Sciatic nerve (tissue), 2 donors: ENCODE measurements at regions not wholly inside any gene's neighbourhood (a gene's known extent, or its start where the extent isn't known, plus 50 kb on each side); places are given as distances from the start of the nearest gene placed in this dataset.

Experiments used
- ATAC-seq: fragments of 200-7000 bp; cut with Tn5 transposase; one replicate; pipeline ENCODE4 v1.9.1; 2020; ENCODE audit warnings: mild to moderate bottlenecking, moderate library complexity
- DNase-seq: peaks from one replicate; pipeline ENCODE4 v3.0.0-alpha.2; 2020; ENCODE audit warnings: low spot score
- intact Hi-C: fragments of 100-400 bp; cut with DNase I; formaldehyde crosslinking; loops from one replicate; pipeline ENCODE4 v1.14.2; 2022
- donor health status: DM: no; HTN: no; CAD: no.
- donor health status: DM: no; HTN: no; CAD: no.

DNA sequence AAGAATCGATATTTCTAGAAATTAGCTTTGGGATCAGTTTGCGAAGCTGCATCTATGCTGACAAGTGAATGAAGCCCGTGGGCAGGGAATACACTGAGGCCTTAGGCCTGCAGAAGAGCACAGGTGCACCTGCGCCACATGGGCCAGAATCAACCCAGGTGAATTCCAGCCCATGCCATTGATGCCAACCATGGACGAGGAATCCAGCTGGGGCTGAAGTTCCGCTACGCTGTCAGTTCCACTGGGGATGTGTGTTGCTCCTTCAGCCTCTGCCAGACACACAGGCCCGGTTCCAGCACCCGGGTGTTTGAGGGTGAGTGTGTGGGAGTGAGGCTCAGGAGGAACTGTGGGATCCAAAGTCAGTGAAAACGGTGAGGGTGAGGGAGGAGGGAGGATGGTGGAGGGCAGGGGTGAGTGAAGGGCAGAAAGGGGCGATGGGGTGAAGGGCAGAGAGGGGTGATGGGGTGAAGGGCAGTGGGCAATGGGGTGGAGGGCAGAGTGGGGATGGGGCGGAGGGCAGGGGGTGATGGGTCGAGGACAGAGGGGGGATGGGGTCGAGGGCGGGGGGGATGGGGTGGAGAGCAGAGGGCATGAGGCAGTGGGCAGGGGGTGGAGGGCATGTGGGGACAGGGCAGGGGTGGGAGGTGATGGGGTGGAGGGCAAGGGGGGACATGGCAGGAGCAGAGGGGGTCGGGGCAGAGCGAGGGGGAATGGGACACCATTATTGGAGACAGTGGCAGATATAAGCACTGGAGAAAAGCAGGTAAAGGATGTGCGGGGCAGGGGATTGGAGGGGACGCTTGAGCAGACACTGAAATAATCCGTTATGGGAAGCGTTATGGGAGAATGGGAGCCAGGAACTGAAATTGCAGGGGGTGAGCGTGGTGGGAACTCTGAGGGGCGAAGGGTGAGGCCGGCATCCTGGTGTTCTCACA is 931.6 kb downstream of the BRD1 start:
- intact Hi-C loops: no loop called here
- DNase-seq (peak; percentile 48), ATAC-seq (no peak)

DNA sequence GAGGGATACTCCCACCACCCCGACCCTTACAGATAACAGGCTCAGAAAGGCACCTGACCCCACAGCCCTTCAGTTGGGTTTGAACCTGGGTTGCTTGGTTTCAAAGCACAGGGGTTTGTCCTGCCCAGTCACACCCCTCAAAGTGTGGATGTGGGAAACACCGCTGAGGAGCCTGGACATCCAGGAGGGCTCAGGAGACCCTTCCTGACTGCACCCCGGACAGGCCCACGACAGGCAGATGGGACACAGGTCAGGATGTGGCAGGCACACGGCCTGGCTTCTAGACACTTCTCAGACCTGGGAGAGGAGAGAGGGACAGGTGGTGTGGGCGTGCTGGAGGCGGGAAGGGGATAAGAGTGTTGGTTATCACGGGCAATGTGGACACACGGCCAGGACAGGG is 932.3 kb downstream of the BRD1 start:
- DNase-seq (peak; percentile 41), ATAC-seq (no peak)
- intact Hi-C loops: no loop called here

DNA sequence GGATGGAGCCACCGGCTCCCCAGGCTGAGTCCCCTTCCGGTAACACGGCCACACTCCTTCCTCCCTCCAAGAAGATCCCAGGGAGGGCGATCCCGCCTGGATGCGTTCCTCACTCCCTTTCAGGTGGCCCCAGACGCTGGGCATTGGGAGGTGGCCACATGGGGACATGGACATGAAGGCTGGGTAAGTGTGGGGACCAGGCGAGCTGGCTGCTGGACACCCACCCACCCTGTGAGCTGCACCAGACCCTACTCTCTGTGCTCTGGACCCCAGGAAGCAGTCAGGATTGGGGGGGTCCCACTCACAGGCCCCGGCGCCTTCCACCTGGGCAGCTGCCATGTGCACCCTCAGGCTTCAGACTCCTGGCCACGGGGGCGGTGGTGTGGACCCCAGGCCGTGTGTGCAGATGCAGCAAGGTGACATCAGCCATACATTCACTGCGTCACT is 932.8 kb downstream of the BRD1 start:
- intact Hi-C loops: no loop called here
- DNase-seq: peak; percentile 54

DNA sequence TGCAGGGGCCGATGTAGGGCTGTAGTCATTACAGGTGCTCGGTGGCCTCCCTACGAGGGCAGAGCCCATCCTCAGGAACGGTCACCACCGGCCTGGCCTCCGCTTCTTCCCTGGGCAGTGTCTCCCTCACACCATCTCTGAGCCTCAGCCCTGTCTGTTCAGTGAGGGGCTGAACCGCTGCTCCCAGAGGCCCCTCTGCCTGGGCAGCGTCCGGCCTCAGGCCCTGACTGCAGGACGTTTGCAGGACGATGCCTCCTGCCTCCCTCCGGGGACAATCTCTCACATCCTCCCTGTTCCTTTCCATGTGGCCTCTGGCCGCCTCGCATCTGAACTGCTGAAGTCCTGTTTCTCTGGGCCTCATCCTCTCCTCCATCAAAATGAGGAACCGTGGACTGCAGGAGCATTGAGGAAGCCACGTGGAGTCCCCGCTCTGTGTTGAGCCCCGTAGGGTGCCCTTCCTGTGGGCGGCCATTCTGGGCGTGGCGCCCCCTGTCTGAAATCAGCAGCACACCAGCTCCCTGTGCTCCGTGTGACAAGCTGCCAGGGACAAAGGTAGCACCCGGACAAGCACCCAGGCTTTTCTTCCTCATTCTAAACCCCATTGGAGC is 933.5 kb downstream of the BRD1 start:
- peak; percentile 53 for DNase-seq
- no peak for ATAC-seq
- intact Hi-C loops: no loop called here

More for the DNA sequence above, 932.8 kb downstream of the BRD1 start:
- ATAC-seq: no peak

DNA sequence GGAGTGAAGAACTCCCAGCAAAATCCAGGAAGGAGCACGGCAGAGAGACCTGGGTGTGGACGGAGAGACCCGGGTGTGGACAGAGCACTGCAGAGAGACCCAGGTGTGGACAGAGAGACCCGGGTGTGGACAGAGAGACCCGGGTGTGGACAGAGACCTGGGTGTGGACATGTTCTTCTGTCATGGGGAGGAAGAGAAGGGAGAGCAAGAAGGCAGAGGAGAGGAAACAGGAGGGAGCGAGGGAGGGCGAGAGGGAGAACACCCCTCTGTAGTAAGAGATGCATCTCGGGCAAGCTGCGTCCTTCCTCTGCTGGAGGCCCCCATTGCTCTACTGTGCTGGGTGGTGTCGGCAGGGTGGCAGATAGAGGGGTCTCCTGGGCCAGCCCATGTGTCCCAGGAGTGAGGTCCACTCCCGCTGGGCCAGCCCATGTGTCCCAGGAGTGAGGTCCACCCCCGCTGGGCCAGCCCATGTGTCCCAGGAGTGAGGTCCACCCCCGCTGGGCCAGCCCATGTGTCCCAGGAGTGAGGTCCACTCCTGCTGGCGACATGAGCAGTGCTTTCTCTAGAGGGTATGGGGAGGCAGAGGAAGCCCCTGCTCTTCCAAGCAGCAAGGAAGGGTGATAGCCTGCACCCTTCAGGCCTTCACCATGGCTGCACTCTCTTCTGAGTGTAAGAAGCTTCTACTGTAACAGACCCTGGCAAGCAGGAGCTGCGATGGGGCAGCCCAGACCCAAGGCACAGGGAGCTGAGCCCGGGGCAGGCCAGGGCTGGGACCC is 934.2 kb downstream of the BRD1 start:
- ATAC-seq: no peak
- intact Hi-C loops: no loop called here
- DNase-seq: no peak

DNA sequence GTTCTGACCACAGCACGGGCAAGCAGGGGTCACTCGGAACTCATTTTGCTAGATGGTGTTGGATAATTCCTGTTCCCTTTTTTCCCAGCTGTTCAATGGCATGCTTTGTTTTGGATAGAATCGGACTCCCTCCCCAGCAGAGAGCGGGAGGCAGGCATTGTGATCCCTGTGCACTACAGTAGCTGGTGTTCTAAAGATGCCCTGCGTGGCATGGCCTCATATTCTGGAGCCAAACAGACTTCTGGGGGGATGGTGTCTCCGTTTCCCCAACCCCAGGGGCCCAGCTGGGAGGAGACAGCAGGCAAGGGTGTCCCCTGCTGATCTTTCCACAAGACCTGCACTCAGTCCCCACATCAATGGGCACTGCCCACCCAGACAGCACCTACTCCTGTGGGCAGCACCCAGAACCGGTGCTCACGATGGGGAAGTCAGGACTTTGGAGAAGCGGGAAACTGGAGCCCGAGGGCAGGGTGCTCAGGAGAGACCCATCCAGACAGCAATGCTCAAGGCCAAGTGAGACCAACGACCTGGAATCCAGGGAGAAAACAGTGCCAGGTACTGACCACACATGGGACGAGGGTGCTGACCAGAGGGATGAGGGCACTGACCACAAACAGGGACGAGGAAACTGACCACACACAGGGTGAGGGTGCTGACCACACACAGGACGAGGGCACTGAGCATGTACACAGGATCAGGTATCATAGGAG is 934.9 kb downstream of the BRD1 start:
- DNase-seq (peak; percentile 39), ATAC-seq (no peak)
- intact Hi-C loops: no loop called here

DNA sequence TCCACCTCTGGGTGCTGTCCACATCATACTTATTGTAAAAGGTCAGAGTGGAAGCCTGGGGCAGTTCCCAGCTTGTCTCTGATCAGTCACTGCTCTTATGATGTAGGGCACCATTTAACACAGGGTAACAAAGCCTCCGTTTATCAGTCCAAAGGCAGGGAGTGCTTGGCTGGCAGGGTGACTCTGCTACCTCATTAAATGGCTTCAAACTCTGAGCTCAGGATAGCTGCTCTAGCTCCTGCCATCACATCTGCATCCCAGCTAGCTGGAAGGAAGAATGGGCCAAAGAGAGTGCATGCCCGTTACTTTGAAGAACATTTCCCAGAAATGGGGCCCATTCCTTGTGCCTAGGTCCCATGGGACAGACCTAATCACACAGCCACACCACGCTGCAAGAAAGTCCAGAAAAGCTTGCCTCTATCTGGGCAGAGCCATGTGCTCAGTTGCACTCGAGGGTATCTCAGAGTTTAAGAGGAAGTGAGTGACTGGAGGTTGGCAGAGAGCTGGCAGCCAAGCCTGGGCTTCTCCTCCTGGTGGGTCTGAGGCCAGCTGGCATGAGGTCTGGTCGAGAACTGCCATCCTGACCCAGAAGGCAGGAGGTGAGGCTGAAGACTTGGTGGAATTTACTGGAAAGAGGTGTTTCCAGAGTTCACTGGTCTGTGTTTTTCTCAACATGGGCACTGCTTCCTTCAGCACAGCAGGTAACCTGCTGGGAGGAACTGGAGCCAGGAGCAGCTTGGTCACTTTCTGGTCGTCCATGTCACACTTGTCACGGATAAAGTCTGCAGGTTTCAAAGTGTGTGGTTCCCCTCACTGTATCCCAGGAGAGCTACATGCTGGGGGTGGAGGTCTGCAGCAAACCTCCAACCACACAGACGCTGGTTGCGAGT is 935.7 kb downstream of the BRD1 start:
- no peak for DNase-seq
- intact Hi-C loops: no loop called here
- no peak for ATAC-seq

DNA sequence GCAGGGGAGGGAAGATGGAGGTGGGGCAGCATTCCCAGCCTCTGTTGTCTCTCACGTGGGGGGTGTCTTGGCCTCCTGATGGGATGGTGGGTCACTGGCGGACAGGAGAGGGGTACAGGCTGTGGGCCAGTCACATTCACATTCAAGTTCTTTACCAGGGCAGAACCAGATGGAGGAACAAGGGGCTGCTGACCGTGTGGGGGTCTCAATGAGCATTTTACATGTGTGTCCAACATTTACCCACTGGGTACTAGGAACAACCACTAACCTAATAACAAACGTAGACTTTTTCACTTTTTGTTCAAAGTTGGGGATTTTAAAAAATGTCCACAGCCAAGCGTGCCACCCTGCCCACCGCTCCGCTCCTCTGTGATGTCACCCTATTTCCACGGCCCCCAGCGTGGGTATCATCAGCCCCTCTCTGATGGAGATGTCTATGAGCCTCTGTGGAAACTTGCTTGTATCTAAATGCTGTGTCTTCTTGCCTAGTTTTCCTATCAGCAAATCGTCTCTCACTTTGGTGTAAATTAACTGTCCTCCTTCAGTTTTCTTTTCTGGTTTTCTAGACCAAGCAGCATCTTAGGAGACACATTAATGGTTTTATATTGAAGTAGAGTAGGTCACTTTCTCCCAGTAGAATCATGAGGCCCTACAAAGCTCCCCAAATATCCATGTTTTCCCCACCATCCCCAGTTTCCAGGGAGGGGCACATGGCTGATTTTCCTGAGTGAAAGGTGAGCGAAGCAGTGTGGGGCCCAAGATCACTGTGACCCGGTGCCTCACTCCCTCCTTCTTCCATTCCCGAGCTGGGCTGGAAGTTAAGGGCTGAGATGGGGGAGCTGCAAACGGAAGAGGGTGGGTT is 936.7 kb downstream of the BRD1 start:
- intact Hi-C loops: no loop called here
- no peak for DNase-seq
- no peak for ATAC-seq

DNA sequence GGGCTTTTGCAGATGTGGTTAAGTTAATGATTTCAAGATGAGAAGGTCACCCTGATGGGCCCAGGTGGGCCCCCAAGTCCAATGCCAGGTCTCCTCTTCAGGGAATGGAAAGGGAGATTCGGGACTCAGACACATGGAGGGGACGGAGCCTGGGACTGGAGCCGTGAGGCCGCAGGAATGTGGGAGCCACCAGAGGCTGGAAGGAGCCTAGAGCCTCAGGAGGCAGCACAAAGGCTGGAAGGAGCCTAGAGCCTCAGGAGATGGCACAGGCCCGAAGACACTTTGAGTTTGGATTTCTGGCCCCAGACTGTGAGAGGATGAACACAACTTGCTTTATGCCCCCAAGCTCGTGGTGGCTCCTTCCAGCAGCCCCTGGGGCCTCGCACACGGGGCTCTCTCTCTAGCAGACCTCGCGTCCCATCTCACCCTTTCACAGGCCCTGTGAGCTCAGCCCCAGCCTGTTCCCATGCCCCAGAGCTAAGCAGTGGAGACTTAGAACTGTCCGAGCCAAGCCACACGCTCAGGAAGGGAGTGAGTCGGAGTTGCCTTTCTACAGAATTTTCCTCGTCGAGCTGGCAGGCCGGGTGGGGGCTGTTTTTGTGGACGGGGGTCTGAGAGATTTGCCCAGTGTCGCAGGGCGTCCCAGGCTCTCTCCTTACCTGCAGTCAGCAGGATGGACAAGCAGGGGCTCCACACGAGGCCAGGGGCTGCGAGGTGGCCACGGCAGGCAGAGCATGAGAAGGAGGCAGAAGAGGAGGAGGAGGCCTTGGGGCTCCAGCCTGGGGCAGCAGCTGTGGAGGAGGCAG is 937.6 kb downstream of the BRD1 start:
- DNase-seq (peak; percentile 45), ATAC-seq (no peak)
- intact Hi-C loops: no loop called here

DNA sequence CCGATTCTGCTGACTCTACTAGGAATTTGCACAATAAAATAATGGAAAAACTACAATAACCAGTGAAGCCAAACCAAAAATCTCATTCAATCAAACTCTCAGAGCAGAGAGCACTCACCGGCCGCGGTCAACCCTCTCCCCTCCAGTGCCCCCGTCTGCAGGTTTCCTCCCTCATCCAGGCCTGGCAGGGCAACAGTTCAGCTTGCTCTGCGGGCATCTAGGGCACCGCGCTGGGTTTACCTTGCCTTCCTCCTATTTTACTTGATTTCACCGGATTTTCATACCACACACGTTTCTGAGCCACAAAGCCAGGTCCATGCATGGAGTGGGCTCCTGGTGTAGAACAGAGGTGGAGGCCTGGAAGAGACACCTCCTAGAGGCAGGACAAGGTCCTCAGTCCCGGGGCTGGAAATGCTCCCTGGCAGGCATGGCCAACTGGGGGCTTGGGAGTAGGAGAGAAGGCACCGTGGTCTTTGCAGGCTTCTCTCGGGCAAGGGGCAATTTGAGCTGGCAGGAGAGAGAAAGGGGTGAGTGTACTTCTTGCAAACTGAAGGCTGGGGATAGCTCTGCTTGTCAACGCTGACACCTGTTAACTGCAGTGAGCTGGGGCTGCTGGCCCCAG is 938.4 kb downstream of the BRD1 start:
- intact Hi-C loops: no loop called here
- ATAC-seq: no peak
- peak; percentile 47 for DNase-seq

DNA sequence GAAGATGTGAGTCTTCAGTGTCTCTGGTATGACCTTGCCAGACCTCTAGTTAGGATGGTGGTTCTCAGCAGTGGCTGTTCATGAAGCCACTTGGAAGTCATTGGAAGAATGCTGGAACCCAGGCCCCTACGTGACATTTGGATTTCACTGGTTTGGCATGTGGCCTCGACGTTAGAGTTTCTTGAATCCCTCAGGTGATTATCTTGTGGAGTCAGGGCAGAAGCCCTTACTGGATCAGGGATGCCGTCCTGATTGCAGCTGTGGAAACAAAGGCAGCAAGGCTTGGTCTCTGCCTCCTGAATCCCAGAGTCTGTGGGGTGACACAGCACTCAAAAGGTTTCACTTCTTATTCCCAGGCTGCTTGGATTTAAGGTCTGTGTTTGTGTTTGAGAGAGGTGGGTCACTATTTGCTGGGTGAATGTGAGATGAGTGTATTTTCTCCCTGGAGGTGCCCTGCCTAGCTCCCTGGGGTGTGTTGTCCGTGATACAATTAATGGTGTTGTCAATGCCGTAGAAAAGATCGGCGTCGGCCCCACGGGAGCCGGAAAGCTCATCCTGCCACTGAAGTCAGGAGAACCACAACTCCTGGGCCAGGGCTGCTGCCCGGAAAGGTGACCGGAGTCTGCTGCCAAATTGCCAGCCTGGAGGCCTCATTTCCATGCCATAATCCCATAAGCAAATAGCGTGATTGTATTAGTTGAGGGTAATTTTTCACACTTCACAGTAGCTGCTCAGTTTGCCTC is 939.0 kb downstream of the BRD1 start:
- intact Hi-C loops: no loop called here
- DNase-seq (no peak), ATAC-seq (no peak)

DNA sequence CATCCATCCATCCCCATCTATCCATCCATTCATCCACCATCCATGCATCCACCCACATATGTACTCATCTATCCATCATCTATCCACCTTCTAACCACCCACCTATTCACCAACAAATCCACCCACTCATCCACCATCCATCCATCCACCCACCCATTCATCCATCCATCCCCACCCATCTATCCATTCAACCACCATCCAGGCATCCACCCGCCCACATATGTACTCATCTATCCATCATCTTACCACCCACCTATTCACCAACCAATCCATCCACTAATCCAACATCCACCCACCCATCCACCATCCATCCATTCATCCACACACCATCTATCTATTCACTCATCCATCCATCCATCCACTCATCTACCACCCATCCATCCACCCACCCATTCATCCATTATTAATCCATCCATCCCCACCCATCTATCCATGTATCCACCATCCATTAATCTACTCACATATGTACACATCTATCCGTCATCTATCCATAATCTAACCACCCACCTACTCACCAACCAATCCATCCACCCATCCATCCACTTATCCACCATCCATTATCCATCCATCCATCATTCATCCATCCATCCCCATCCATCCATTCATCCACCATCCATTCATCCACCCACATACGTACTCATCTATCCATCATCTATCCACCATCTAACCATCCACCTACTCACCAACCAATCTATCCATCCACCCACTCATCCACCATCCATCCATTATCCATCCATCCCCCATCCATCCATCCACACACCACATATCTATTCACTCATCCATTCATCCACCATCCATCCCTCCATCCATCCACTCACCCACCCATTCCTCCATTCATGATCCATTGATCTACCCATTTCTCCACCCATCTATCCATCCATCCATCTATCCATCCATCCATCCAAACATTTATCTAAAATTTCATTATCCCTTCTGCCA is 940.0 kb downstream of the BRD1 start:
- DNase-seq (no peak), ATAC-seq (no peak)
- intact Hi-C loops: no loop called here

DNA sequence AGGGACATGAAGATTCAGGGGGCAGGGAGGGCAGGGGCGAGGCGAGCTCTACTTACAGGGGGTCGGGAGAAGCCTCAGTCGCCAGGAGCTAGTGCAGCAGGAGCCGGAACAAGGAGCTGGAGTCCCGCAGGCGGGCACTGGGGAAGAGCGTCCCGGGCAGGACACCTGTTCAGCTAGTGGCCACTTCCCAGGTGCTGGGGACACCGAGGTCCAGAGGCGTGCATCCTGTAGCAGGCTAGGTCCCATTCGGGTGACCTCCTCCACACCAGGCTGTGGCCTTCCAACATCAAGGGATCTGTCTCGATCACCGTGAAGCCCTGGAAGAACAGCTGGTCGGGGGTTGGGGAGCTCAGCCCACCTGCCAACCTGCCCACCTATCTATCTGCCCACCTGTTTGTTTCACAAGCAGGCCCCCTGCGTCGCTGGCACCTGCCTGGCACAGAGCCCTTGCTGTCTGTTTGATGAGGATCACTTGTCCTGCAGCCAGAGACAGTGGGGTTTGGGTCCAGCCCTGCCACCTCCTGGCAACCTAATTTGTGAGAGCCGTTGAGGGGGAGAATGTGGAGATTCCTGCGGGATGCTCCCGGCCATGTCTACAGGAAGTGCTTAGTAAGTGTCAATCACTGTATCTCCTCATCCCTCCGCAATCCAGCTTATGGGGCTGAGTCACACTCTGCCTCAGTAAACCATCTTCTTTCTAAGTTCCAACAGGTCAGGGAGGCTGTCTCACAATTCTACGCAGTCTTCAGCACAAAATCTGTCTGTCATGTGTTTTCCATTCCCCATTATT is 940.9 kb downstream of the BRD1 start:
- DNase-seq (peak; percentile 47), ATAC-seq (no peak)
- intact Hi-C loops: no loop called here

DNA sequence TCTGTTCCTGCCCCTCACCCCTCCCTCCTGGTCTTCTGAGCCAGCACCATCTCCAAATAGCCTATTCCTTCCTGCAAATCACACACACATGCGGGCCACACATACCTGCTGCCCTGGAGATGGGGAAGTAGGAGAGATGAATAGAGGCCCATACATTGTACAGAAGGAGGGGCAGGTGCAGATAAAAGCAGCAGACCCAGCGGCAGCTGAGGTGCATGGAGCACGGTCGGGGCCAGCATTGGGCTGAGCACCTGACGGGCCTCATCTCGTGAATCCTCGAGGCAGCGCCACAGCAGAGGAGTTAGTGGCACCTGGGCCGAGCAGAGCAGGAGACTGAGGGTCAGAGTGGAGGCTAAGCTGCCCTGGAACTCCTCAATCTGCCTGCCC is 941.8 kb downstream of the BRD1 start:
- intact Hi-C loops: no loop called here
- ATAC-seq (no peak), DNase-seq (peak; percentile 47)
